ENCODE measurements at regions not wholly inside any gene's neighbourhood (a gene's known extent, or its start where the extent isn't known, plus 50 kb on each side); places are given as distances from the start of the nearest gene placed in this dataset.

GRCh38 chr21:38735626-38736206 lies 70.0 kb upstream of the ETS2 start:
- H3K4me3 ChIP-seq (ENCODE audit: low read depth, low read length): no peak overlapping the region
- no peak for DNase-seq (ENCODE audit: low read depth)
- no peak for TF ChIP-seq CTCF (IDR thresholded peaks at IDR 0.05; ENCODE audit: insufficient read depth, low read length)

GRCh38 chr21:38740090-38740489 lies 65.6 kb upstream of the ETS2 start:
- H3K4me3 ChIP-seq (ENCODE audit: low read depth, low read length): no peak overlapping the region
- no peak for DNase-seq (ENCODE audit: low read depth)
- no peak for TF ChIP-seq CTCF (IDR thresholded peaks at IDR 0.05; ENCODE audit: insufficient read depth, low read length)

GRCh38 chr21:38741092-38741949 lies 64.4 kb upstream of the ETS2 start:
- no peak for DNase-seq (ENCODE audit: low read depth)
- no peak overlapping the region for H3K4me3 ChIP-seq (ENCODE audit: low read depth, low read length)
- TF ChIP-seq CTCF (IDR thresholded peaks at IDR 0.05; ENCODE audit: insufficient read depth, low read length): no peak

GRCh38 chr21:38741950-38742256 lies 63.8 kb upstream of the ETS2 start:
- no peak for DNase-seq (ENCODE audit: low read depth)
- TF ChIP-seq CTCF (IDR thresholded peaks at IDR 0.05; ENCODE audit: insufficient read depth, low read length): no peak
- no peak overlapping the region for H3K4me3 ChIP-seq (ENCODE audit: low read depth, low read length)

- H3K4me3 ChIP-seq (ENCODE audit: low read depth, low read length): no peak overlapping the region
- no peak for TF ChIP-seq CTCF (IDR thresholded peaks at IDR 0.05; ENCODE audit: insufficient read depth, low read length)
- DNase-seq (ENCODE audit: low read depth): no peak
Measured at GRCh38 chr21:38742580-38743260, 63.0 kb upstream of the ETS2 start.

- TF ChIP-seq CTCF (IDR thresholded peaks at IDR 0.05; ENCODE audit: insufficient read depth, low read length): no peak
- DNase-seq (ENCODE audit: low read depth): no peak
- H3K4me3 ChIP-seq (ENCODE audit: low read depth, low read length): no peak overlapping the region
Measured at GRCh38 chr21:38743772-38744529, 61.8 kb upstream of the ETS2 start.

Measured in fibroblast of the aortic adventitia (primary cell).